H9 (cell line): ENCODE measurements at regions not wholly inside any gene's neighbourhood (a gene's known extent, or its start where the extent isn't known, plus 50 kb on each side); places are given as distances from the start of the nearest gene placed in this dataset.

Experiments
- DNase-seq: peaks from one replicate; pipeline ENCODE4 v3.0.0-alpha.2; 2017
- H2AFZ ChIP-seq: one replicate; pipeline ENCODE4 v1.6.1; 2013; ENCODE audit warnings: mild to moderate bottlenecking, low read length, control low read depth, moderate library complexity
- H2AK5ac ChIP-seq: 2 replicates; pipeline ENCODE4 v1.6.1; 2013; ENCODE audit warnings: low read length, control low read depth, mixed read lengths; ENCODE audit not compliant: insufficient read length
- H2BK120ac ChIP-seq: one replicate; pipeline ENCODE4 v1.6.1; 2013; ENCODE audit warnings: low read depth, mild to moderate bottlenecking, low read length, control low read depth, inconsistent platforms; ENCODE audit not compliant: poor library complexity, severe bottlenecking
- H2BK12ac ChIP-seq: 2 replicates; pipeline ENCODE4 v1.6.1; 2013; ENCODE audit warnings: low read length, control low read depth, mixed read lengths, low read depth; ENCODE audit not compliant: insufficient read length
- H2BK15ac ChIP-seq: 2 replicates; pipeline ENCODE4 v1.6.1; 2013; ENCODE audit warnings: low read depth, low read length, control low read depth
- H2BK20ac ChIP-seq: one replicate; pipeline ENCODE4 v1.6.1; 2013; ENCODE audit warnings: low read depth, mild to moderate bottlenecking, low read length, control low read depth, inconsistent platforms; ENCODE audit not compliant: poor library complexity, severe bottlenecking
- H2BK5ac ChIP-seq: 2 replicates; pipeline ENCODE4 v1.6.1; 2013; ENCODE audit warnings: low read length, control low read depth, mixed read lengths; ENCODE audit not compliant: insufficient read length
- H3K14ac ChIP-seq: 2 replicates; pipeline ENCODE4 v1.6.1; 2013; ENCODE audit warnings: low read length, control low read depth; ENCODE audit not compliant: insufficient read depth
- H3K18ac ChIP-seq: 2 replicates; pipeline ENCODE4 v1.6.1; 2013; ENCODE audit warnings: low read depth, mild to moderate bottlenecking, mixed read lengths, low read length, control low read depth; ENCODE audit not compliant: insufficient read length
- H3K23ac ChIP-seq: 2 replicates; pipeline ENCODE4 v1.6.1; 2013; ENCODE audit warnings: low read length, control low read depth, mixed read lengths, low read depth; ENCODE audit not compliant: insufficient read length
- H3K23me2 ChIP-seq: 2 replicates; pipeline ENCODE4 v1.6.1; 2013; ENCODE audit warnings: low read depth, mild to moderate bottlenecking, mixed read lengths, low read length, control low read depth; ENCODE audit not compliant: insufficient read length, poor library complexity, severe bottlenecking
- H3K27ac ChIP-seq: 2 replicates; pipeline ENCODE4 v1.5.1; 2013; ENCODE audit warnings: low read length, control low read depth, mixed read lengths, low read depth; ENCODE audit not compliant: insufficient read length
- H3K27me3 ChIP-seq: 2 replicates; pipeline ENCODE4 v1.6.1; 2013; ENCODE audit warnings: low read length, control low read depth, inconsistent platforms; ENCODE audit not compliant: insufficient read depth
- H3K4ac ChIP-seq: 2 replicates; pipeline ENCODE4 v1.6.1; 2013; ENCODE audit warnings: low read depth, mild to moderate bottlenecking, control low read depth, inconsistent platforms, low read length, moderate library complexity
- H3K4me1 ChIP-seq: 2 replicates; pipeline ENCODE4 v1.6.1; 2013; ENCODE audit warnings: low read length, control low read depth, inconsistent platforms; ENCODE audit not compliant: insufficient read depth
- H3K4me2 ChIP-seq: 2 replicates; pipeline ENCODE4 v1.6.1; 2013; ENCODE audit warnings: low read length, control low read depth, mixed read lengths; ENCODE audit not compliant: insufficient read length, insufficient read depth
- H3K56ac ChIP-seq: 2 replicates; pipeline ENCODE4 v1.6.1; 2013; ENCODE audit warnings: low read depth, mild to moderate bottlenecking, mixed read lengths, low read length, control low read depth; ENCODE audit not compliant: insufficient read length
- H3K79me1 ChIP-seq: 2 replicates; pipeline ENCODE4 v1.6.1; 2013; ENCODE audit warnings: low read depth, mild to moderate bottlenecking, moderate library complexity, low read length, control low read depth, inconsistent platforms; ENCODE audit not compliant: insufficient read depth, poor library complexity, severe bottlenecking
- H3K79me2 ChIP-seq: 2 replicates; pipeline ENCODE4 v1.6.1; 2013; ENCODE audit warnings: low read length, control low read depth, inconsistent platforms; ENCODE audit not compliant: insufficient read depth
- H3K9ac ChIP-seq: 2 replicates; pipeline ENCODE4 v1.6.1; 2013; ENCODE audit warnings: low read length, control low read depth, mixed read lengths; ENCODE audit not compliant: insufficient read length; ENCODE audit errors: extremely low read depth
- H3K9me3 ChIP-seq: one replicate; pipeline ENCODE4 v1.6.1; 2013; ENCODE audit warnings: low read depth, low read length, inconsistent platforms; ENCODE audit not compliant: control insufficient read depth
- H3T11ph ChIP-seq: one replicate; pipeline ENCODE4 v1.6.1; 2013; ENCODE audit warnings: mild to moderate bottlenecking, low read length, control low read depth, inconsistent platforms
- H4K20me1 ChIP-seq: one replicate; pipeline ENCODE4 v1.6.1; 2013; ENCODE audit not compliant: control insufficient read depth, insufficient read length, insufficient read depth
- H4K5ac ChIP-seq: 2 replicates; pipeline ENCODE4 v1.6.1; 2013; ENCODE audit warnings: low read depth, mild to moderate bottlenecking, mixed read lengths, low read length, control low read depth; ENCODE audit not compliant: insufficient read length
- H4K8ac ChIP-seq: replicated peaks from 2 replicates; pipeline ENCODE4 v1.6.1; 2013; ENCODE audit warnings: low read length, control low read depth, mixed read lengths, low read depth; ENCODE audit not compliant: insufficient read length
- H4K91ac ChIP-seq: 2 replicates; pipeline ENCODE4 v1.6.1; 2013; ENCODE audit warnings: low read depth, mild to moderate bottlenecking, moderate library complexity, mixed read lengths, low read length, control low read depth; ENCODE audit not compliant: insufficient read length
- H3K27ac Mint-ChIP-seq, 3 experiments: 2 replicates in 2 of 3; 3 replicates in 1 of 3; pipeline ENCODE4 v1.8.0; 2020 to 2021; ENCODE audit warnings: mixed read lengths in 3 of 3, mild to moderate bottlenecking in 1 of 3, moderate library complexity in 1 of 3
- H3K27me3 Mint-ChIP-seq: 2 replicates; pipeline ENCODE4 v1.8.0; 2021; ENCODE audit warnings: low read depth, mild to moderate bottlenecking, moderate library complexity, mixed read lengths
- H3K36me3 Mint-ChIP-seq, 3 experiments: 2 replicates in 2 of 3; 3 replicates in 1 of 3; pipeline ENCODE4 v1.8.0; 2020 to 2021; ENCODE audit warnings: low read depth in 3 of 3, mixed read lengths in 3 of 3; ENCODE audit not compliant: insufficient read depth in 1 of 3
- H3K4me1 Mint-ChIP-seq, 2 experiments: 2 replicates each; pipeline ENCODE4 v1.8.0; 2020; ENCODE audit warnings: mixed read lengths in 2 of 2
- H3K4me3 Mint-ChIP-seq, 2 experiments: 2 replicates in 1 of 2; 3 replicates in 1 of 2; pipeline ENCODE4 v1.8.0; 2020 to 2021; ENCODE audit warnings: mild to moderate bottlenecking in 2 of 2, mixed read lengths in 2 of 2, moderate library complexity in 1 of 2
- H3K9me3 Mint-ChIP-seq, 2 experiments: 2 replicates in 1 of 2; 3 replicates in 1 of 2; pipeline ENCODE4 v1.8.0; 2020; ENCODE audit warnings: mild to moderate bottlenecking in 2 of 2, mixed read lengths in 2 of 2, moderate library complexity in 1 of 2
- WGBS: extraction: QIAGEN DNeasy Blood & Tissue Kit; methylation state at CpG from one replicate; pipeline ENCODE4 v1.1.7; 2013; ENCODE audit warnings: missing lambda C conversion rate, low lambda C conversion rate, mixed read lengths; ENCODE audit not compliant: insufficient read length; ENCODE audit errors: extremely low coverage; 5-methylcytosine and 5-hydroxymethylcytosine counted together
- TF ChIP-seq, protein P1 (sequence below): fragments of 200-600 bp; sonication (generic); conservative IDR thresholded peaks from 3 replicates; pipeline ENCODE4 v1.8.0; 2021; ENCODE audit warnings: antibody characterized with exemption, mild to moderate bottlenecking

DNA sequence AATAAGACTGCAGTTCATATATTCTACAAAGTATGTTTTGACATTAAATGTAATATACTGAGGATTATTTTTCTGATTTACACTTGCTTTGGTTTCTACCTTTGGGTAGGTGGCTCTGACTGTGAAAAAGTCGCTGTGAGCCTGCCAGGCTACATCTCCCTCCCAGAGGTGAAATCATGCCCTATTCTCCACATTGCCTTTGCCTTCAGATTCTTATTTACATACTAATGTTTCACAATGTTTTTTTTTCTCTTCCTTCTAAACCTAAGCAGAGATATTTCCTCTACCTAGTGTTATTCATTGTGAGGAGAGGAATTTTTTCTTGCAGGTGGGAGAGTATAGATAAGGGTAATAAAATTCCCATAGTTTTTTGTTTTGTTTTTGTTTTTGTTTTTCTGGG is 111.5 kb upstream of the ANTXRL start:
- no peak overlapping the region for H3K4me2 ChIP-seq
- TF ChIP-seq, protein P1, sequence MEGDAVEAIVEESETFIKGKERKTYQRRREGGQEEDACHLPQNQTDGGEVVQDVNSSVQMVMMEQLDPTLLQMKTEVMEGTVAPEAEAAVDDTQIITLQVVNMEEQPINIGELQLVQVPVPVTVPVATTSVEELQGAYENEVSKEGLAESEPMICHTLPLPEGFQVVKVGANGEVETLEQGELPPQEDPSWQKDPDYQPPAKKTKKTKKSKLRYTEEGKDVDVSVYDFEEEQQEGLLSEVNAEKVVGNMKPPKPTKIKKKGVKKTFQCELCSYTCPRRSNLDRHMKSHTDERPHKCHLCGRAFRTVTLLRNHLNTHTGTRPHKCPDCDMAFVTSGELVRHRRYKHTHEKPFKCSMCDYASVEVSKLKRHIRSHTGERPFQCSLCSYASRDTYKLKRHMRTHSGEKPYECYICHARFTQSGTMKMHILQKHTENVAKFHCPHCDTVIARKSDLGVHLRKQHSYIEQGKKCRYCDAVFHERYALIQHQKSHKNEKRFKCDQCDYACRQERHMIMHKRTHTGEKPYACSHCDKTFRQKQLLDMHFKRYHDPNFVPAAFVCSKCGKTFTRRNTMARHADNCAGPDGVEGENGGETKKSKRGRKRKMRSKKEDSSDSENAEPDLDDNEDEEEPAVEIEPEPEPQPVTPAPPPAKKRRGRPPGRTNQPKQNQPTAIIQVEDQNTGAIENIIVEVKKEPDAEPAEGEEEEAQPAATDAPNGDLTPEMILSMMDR = no peak
- no peak overlapping the region for H3K4ac ChIP-seq
- H3K18ac ChIP-seq = no peak overlapping the region
- no peaks in the 10 kb centered on the region for H3K4me1 ChIP-seq
- H3K27ac ChIP-seq = no peak overlapping the region
- H3K79me1 ChIP-seq = no peaks in the 10 kb centered on the region
- Mint-ChIP-seq H3K4me1 (peaks cover 10 to 11% of the 10 kb centered on the region in 2 experiments), H3K27me3 (peaks cover 2% of the 10 kb centered on the region; the same call in 1 of the 2 replicates), H3K27ac (peak overlapping the region in 1 of 3 experiments; percentile 18; a peak in 2 of 7 replicates), H3K4me3 (no peak overlapping the region; a peak in 1 of 5 replicates), H3K36me3 (peaks cover 0 to 4% (median 0%) of the 10 kb centered on the region in 3 experiments; a peak in 2 of 7 replicates), H3K9me3 (peaks cover 3 to 6% of the 10 kb centered on the region in 2 experiments; a peak in 2 of 5 replicates)
- no peak overlapping the region for H2AFZ ChIP-seq
- no peaks in the 10 kb centered on the region for H4K20me1 ChIP-seq
- no peak overlapping the region for H2AK5ac ChIP-seq
- no peaks in the 10 kb centered on the region for H3K27me3 ChIP-seq
- H2BK12ac ChIP-seq = no peak overlapping the region
- WGBS = no CpG with 5 or more reads among the region's 1 CpG
- H4K8ac ChIP-seq = no peak overlapping the region
- H3K9ac ChIP-seq = no peak overlapping the region
- no peak for DNase-seq
- H2BK5ac ChIP-seq = no peak overlapping the region
- H2BK15ac ChIP-seq = no peak overlapping the region
- H3K14ac ChIP-seq = no peak overlapping the region
- H3K23me2 ChIP-seq = no peaks in the 10 kb centered on the region
- no peak overlapping the region for H3K23ac ChIP-seq
- H3K56ac ChIP-seq = no peak overlapping the region
- H2BK120ac ChIP-seq = no peak overlapping the region
- H4K5ac ChIP-seq = no peak overlapping the region
- H2BK20ac ChIP-seq = no peak overlapping the region
- no peak overlapping the region for H4K91ac ChIP-seq
- no peak overlapping the region for H3T11ph ChIP-seq
- H3K9me3 ChIP-seq = no peaks in the 10 kb centered on the region
- no peaks in the 10 kb centered on the region for H3K79me2 ChIP-seq
